Anterior cingulate cortex (tissue), 58 donors: ENCODE measurements at regions not wholly inside any gene's neighbourhood (a gene's known extent, or its start where the extent isn't known, plus 50 kb on each side); places are given as distances from the start of the nearest gene placed in this dataset.
A peak's percentile ranks its signal among the peaks of the same experiment; 100 is the strongest.
"Not testable (repeated sequence)": the region's sequence is repeated elsewhere in the genome, so short reads cannot be mapped to it uniquely, and the experiment has no call there.

Experiments used
- DNase-seq, 58 donors: peaks; one replicate each; lab custom pipeline; 2025; lab: John Stamatoyannopoulos, UW

DNA sequence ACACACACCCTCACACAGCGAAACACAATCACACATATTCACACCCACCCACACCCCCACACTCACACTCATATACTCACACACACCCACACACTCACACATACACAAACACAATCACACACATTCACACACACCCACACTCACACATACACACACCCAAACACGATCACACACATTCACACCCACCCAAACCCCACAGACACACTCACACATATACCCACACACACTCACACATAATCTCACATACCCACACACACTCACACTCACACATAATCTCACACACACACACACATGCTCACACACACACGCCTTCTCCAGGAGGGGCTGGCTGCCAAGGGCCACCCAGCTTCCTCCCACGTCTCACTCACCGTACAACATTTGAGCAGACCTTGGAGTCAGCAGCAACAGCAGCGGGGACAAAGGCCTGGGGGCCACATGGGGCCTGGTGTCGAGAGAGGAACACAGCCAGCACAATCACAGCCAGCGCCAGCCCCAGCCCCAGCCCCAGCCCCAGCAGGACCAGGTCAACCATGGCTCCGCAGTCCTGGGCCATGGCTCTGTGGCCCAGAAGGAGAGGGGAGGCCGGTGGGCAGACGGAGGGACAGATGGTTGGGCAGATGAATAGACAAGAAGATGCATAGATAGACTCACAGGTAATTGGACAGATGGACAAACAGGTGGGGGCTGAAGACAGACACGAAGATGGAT lies 932.9 kb downstream of the TUBA3C start:
- not testable (repeated sequence) for DNase-seq

DNA sequence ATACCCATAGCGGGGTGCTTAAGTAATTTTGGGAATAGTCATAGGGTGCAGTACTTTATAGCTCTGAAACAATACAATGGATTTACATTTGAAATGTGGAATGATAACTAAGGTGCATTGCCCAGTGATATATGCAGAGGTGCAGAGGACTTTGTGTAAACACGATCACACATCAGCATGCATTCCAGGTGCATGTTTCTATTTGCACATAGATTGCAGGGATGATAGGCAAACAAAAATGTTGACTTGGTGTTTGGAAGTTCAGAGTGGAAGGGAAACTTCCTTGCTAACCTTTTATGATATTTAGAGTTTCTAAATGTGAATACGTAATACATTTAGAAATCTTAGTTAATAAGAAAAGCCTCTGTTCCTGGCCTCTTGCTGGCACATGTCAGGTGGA lies 941.5 kb downstream of the TUBA3C start:
- DNase-seq, result not testable (repeated sequence)

DNA sequence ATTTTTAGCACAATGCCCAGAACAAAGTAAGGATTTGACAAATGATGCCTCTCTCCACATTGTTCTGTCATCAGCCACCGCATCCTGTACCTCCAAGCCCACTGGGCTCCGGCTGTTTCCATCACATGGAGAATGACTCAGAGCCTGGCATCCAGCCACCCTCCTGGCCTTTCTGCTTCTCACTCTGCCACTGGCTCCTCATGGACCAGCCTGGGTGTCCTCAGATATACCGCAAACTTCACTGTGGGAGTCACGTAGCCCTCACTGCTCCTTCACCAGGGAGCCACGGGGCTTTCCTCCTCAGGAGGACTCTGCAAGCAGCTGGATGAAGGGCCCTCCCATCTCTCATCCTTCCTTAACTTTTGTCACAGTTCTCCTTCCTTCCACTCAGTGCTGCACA lies 943.0 kb downstream of the TUBA3C start:
- DNase-seq, result peak in 2 of 58 donors; percentile 2 to 32

DNA sequence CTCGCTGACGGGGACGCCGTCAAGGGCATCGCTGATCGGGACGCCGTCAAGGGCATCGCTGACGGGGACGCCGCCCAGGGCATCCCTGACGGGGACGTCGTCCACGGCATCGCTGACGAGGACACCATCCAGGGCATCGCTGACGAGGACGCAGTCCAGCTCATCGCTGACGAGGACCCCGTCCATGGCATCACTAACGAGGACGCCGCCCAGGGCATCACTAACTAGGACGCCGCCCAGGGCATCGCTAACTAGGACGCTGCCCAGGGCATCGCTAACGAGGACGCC lies 945.2 kb downstream of the TUBA3C start:
- DNase-seq, result no peak

DNA sequence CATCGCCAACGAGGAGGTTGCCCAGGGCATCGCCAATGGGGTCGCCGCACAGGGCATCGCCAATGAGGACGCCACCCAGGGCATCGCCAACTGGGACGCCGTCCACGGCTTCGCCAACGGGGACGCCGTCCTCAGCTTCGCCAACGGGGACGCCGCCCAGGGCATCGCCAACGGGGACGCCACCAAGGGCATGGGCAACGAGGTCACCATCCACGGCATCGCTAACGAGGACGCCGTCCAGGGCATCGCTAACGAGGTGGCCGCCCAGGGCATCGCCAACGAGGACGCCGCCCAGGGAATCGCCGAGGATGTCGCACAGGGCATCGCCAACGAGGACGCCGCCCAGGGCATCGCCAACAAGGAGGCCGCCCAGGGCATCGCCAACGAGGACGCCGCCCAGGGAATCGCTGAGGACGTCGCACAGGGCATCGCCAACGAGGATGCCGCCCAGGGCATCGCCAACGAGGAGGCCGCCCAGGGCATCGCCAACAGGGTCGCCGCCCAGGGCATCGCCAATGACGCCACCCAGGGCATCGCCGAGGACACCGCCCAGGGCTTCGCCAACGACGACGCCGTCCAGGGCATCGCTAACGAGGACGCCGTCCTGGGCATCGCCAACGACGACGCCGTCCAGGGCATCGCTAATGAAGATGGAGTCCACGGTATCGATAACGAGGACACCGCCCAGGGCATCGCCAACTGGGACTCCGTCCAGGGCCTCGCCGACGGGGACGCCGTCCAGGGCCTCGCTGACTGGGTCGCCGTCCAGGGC lies 945.7 kb downstream of the TUBA3C start:
- DNase-seq, result no peak

DNA sequence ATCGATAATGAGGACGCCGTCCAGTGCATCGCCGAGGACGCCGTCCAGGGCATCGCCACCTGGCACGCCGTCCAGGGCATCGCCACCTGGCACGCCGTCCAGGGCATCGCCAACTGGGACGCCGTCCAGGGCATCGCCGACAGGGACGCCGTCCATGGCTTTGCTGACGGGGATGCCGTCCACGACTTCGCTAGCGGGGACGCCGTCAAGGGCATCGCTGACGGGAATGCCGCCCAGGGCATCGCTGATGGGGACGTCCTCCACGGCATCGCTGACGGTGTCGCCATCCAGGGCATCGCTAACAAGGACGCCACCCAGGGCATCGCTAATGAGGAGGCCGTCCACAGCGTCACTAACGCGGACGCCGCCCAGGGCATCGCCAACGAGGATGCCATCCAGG lies 946.5 kb downstream of the TUBA3C start:
- DNase-seq, result no peak

DNA sequence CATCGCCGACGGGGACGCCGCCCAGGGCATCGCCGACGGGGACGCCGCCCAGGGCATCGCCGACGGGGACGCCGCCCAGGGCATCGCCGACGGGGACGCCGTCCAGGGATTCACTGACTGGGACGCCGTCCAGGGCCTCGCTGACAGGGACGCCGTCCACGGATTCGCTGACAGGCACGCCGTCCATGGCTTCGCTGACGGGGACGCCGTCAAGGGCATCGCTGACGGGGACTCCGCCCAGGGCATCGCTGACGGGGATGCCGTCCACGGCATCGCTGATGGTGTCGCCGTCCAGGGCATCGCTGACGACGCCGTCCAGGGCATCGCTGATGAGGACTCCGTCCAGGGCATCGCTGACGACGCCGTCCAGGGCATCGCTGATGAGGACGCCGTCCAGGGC lies 947.2 kb downstream of the TUBA3C start:
- DNase-seq, result not testable (repeated sequence)

DNA sequence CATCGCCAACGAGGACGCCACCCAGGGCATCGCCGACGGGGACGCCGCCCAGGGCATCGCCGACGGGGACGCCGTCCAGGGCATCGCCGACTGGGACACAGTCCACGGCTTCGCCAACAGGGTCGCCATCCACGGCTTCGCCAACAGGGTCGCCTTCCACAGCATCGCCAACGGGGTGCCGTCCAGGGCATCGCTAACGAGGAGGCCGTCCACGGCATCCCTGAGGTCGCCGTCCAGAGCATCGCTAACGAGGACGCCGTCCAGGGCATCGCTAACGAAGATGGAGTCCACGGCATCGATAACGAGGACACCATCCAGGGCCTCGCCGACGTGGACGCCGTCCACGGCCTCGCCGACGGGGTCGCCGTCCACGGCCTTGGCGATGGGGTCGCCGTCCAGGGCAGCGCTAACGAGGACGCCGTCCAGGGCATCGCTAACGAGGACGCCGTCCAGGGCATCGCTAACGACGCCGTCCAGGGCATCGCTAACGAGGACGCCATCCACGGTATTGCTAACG lies 947.8 kb downstream of the TUBA3C start:
- DNase-seq, result no peak

DNA sequence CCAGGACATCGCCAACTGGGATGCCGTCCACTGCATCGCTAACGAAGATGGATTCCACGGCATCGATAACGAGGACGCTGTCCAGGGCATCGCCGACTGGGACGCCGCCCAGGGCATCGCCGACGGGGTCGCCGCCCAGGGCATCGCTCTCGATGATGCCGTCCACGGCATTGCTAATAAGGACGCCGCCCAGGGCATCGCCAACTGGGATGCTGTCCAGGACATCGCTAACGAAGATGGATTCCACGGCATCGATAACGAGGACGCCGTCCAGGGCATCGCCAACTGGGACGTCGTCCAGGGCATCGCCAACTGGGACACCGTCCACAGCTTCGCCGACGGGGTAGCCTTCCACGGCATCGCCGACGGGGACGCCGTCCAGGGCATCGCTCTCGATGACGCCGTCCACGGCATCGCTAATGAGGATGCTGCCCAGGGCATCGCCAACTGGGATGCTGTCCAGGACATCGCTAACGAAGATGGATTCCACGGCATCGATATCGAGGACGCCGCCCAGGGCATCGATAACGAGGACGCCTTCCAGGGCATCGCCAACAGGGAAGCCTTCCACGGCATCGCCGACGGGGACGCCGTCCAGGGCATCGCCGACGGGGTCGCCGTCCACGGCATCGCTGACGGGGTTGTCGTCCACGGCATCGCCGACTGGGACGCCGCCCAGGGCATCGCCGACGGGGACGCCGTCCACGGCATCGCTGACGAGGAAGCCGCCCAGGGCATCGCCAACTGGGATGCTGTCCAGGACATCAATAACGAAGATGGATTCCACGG lies 948.4 kb downstream of the TUBA3C start:
- no peak for DNase-seq

DNA sequence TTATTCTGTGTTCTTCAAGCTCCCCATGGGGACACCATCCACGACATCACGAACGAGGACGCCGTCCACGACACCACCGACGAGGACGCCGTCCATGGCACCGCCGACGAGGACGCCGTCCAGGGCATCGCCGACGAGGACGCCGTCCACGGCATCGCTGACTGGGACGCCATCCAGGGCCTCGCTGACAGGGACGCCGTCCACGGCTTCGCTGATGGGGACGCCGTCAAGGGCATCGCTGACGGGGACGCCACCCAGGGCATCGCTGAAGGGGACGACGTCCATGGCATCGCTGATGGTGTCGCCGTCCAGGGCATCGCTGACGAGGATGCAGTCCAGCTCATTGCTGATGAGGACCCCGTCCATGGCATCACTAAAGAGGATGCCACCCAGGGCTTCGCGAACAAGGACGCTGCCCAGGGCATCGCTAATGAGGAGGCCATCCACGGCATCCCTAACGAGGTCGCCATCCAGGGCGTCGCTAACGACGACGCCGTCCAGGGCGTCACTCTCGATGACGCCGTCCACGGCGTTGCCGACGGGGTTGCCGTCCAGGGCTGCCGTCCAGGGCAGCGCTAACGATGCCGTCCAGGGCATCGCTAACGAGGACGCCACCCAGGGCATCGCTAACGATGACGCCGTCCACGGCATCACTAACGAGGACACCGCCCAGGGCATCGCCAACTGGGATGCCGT lies 949.2 kb downstream of the TUBA3C start:
- no peak for DNase-seq

DNA sequence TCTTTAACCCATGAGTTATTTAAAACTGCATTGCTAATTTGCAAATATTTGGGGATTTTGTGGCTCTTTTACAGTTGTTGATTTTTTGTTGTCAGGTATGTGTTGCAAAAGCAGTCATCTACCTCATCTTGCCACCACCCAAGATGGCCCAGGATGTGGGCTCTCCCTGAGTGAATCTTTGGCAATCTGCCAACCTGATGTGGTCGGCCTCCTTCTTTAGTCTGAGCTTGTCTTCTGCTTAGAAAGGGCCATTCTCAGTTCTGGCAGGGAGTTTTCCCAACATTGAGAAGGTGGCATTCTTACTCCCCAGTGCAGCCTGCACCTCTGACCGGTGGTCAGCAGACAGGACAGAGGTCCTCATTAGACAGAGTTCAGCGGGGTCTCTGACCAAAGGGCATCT lies 957.2 kb downstream of the TUBA3C start:
- not testable (repeated sequence) for DNase-seq

DNA sequence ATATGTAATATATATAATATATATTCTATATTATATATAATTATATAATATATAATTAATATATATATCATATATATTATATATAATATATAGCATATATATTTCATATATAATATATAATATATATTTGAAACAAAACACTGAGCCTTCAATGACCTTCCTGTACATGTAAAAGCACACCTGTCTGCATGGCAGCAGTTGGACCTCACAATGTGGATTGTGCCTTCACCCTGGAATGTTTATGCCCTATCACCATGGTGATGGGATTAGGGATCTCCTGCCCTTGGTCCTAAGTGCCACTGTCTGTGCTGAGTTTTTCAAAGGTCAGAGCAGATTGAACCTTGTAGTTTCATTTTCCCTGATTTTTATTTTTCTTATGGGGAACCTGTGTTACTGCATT lies 966.9 kb downstream of the TUBA3C start:
- not testable (repeated sequence) for DNase-seq

DNA sequence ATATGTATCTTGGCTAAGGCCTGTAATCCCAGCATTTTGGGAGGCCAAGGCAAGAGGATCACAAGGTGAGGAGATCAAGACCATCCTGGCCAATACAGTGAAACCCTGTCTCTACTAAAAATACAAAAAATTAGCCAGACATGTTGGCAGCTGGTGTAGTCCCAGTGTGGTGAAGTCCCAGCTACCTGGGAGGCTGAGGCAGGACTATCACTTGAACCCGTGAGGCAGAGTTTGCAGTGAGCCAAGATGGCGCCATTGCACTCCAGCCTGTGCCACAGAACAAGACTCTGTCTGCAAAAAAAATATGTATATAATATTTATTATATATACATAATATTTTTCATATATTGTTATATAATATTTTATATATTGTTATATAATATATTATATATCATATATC lies 968.1 kb downstream of the TUBA3C start:
- not testable (repeated sequence) for DNase-seq

DNA sequence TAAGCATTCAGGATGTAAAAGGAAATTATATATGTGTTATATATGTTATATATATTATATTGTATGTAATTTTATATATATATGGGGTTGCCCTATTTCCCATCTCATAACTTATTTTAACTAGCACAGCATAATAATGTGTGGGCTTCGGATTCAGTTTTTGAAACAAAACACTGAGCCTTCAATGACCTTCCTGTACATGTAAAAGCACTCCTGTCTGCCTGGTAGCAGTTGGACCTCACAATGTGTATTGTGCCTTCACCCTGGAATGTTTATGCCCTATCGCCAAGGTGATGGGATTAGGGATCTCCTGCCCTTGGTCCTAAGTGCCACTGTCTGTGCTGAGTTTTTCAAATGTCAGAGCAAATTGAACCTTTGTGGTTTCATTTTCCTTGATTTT lies 968.8 kb downstream of the TUBA3C start:
- no peak for DNase-seq

DNA sequence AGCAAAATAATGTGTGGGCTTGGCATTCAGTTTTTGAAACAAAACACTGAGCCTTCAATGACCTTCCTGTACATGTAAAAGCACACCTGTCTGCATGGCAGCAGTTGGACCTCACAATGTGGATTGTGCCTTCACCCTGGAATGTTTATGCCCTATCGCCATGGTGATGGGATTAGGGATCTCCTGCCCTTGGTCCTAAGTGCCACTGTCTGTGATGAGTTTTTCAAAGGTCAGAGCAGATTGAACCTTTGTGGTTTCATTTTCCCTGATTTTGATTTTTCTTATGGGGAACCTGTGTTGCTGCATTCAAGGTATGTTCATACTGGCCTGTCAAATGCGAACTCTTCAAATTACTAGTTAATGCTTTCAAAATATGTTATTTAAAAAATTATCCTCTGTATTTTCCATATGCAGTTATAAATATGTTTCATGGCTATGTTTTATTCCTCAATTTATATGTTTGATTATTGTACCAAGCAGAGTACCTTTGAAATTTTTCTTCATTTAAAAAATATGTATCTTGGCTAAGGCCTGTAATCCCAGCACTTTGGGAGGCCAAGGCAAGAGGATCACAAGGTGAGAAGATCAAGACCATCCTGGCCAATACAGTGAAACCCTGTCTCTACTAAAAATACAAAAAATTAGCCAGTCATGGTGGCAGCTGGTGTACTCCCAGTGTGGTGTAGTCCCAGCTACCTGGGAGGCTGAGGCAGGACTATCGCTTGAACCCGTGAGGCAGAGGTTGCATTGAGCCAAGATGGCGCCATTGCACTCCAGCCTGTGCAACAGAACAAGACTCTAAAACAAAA lies 969.7 kb downstream of the TUBA3C start:
- DNase-seq, result not testable (repeated sequence)

DNA sequence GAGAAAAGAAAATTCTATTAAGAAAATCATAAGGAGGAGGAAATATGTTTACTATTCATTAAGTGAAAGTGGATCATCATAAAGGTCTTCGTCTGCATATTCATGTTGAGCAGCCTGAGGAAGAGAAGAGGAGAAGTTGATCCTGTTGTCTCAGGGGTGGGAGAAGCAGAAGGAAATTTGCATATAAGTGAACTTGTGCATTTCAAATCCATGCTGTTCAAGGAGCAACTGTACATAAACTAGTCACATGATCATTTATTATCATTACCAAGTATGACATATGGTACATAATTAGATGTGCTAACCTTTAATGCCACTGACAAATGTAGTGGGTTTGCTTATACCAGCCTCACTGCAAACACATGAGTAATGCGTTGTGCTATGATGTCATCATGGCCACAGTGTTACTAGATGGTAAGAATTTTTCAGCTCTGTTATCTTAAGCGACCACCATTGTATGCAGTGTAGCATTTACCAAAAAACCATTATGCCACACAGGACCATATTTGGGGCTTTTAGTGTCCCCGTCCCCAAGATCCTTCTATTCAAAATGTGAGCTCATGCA lies 976.9 kb downstream of the TUBA3C start:
- DNase-seq, result not testable (repeated sequence)

DNA sequence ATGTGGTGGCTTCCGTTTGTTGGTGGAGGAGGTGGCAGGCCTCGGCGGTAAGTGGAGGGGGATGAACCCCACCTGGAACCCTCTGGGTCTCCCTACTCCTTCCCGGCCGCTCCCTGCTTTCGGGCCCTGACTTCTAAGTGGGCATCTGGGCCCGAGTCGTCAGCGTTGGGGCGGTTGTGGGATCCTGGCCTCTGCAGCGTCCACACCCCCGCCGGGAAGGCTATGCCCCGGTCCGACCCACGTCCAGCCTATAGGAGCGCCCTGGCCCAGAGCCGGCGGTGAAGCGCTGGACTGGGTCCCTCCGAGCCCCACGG lies 986.3 kb downstream of the TUBA3C start:
- not testable (repeated sequence) for DNase-seq

DNA sequence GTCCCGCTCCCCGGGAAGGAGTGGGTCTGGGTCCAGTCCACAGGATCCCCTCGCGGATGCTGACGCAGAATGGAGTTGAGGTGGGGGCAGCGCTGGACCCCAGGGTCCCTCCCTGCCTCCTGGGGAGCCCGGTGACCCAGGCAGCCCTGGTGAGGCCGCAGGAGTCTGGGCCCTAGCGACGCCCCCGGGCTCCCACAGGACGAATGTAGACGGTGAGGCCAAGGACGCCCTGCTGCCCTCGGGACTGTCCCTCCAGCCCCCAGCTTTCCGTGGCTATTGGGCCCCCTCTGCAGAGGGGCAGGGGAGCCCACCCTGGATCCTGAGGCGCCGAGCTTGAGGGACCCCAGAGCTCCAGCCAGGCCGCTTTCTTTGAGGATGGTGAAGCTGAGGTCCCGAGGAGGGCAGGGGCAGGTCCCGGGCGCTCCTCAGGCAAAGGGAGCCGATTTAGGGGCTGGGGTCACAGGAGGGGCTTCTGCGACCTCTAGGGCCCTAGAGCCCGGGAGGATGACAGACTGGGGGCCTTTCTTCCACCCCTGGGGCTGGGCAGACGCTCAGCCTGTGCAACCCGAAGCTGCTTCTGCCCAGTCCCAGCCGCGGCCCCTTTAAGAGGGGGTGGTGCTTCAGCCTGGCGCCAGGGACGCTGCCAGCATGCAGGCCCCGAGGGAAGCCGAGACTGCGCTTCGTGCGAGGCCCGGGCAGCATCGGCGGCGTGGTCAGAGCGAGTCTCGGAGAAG lies 986.8 kb downstream of the TUBA3C start:
- DNase-seq, result not testable (repeated sequence)

DNA sequence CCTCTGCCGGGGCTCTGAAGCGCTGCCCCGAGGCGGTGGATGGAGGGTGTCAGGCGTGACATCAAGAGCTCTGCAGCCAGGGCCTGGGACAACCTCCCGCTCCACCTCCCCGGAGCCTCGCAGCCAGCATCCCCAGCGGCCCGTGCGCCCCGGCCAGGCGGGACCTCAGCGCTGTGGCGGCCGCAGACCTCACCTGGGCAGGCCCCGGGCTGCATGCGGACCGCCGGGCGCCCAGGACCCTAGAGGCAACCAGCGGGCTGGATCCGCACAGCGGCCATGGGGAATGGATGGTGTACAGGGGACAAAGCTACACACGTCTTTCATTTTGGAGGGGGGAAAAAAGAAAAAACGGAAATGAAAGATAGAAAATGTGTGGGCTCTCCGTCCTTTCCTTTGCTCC lies 987.5 kb downstream of the TUBA3C start:
- DNase-seq, result not testable (repeated sequence)
